Hindlimb muscle (tissue), 1 donor: ENCODE measurements at regions not wholly inside any gene's neighbourhood (a gene's known extent, or its start where the extent isn't known, plus 50 kb on each side); places are given as distances from the start of the nearest gene placed in this dataset.

Experiments
- DNase-seq: peaks from one replicate; pipeline ENCODE4 v3.0.0-alpha.2; 2013

- no peak for DNase-seq
Observed at GRCh38 chr11:82373781-82374542, 359.7 kb downstream of the FAM181B start.

DNA sequence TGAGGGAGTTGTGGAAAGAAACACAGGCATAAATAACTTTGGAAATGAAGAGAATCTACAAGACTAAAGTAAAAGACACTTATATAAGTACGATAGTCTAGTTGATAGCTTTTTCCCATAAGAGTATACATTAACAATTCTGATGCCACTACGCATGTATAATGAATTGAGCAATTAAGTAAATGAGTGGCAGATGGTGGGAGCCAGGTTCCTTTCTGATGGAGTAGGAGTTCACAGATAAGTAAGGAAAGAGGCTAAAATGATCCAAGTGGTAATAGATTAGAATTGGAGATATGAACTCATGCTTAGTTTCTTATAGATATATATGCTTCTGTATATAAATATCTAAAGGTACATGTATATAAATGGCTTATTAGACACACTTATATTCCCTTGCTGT is 368.3 kb downstream of the FAM181B start:
- DNase-seq, result no peak

DNA sequence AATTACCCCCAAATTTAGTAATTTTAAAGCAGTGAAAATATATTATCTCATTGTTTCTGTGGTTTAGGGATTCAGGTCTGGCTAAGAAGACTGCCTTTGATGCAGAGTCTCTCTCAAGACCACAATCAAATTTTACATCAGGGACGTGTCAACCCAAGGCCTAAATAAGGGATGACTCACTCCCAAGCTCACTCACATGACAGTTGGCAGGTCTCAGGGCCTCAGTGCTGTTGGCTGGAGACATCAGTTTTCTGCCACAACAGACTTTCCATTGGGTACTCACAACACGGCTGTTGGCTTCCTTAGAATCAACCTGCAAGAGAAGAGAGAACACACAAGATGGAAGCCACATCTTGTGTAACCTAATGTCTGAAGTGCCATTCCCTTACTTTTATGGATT is 377.3 kb downstream of the FAM181B start:
- DNase-seq, result no peak

- no peak for DNase-seq
Observed at GRCh38 chr11:82355313-82355823, 378.3 kb downstream of the FAM181B start.

GRCh38 chr11:82326853-82327252 is 406.8 kb downstream of the FAM181B start:
- no peak for DNase-seq

- DNase-seq, result no peak
Observed at GRCh38 chr11:82321206-82321605, 412.5 kb downstream of the FAM181B start.

DNA sequence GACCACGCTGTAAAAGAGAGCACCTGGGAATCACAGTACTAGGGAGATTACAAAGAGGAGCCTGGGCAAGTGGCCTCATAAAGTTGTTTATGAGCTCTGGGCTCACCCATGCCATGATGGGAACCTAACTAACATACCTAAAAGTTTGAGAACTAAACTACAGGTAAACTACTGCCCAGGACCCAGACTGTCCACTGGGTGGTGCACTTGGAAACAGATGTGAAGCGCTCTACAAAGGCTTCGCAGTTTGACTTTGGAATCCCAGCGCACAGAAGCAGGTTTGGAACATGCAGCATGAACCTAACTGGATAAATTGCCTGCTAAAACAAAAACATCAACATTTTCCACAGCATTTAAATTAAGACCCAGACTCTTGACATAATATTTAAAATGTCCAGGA is 418.6 kb downstream of the FAM181B start:
- DNase-seq, result no peak

DNA sequence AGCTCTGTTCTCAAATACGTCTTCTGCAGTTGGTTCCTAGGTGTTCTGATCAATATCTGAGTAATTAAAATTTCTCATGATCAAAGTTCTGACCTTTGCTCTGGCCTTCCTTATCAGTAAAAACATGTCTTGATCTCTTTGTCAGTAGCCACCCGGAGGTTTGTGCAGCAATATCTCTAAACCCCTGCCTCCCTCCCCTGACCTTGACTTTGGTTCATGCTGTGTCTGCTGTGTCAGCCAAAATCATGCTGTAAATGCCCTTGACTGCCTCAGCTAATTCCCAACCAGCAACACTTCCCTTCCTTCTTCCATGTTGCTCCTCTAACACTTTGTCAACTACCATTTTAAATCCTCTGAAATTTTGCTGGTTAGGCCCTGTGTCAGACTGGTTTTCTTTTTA is 424.7 kb downstream of the FAM181B start:
- no peak for DNase-seq

DNA sequence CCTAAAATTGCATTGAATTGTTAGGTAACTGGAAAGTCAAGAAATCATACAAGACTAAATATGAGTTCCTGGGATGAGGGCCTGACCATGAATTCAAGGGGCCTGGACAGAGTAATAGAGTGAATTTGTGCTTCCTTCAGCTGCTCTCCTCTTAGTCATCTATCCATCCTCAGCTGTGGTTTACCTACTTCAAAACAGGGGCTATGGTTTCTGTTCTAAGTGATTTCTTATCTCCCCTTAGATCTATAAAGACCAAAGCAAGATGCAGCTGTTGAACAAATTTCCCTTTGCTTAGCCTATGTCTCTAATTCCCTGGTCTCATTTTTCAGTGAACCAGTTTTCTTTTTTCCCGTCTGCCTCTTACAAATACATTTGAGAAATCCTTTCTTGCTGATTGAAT is 428.5 kb downstream of the FAM181B start:
- DNase-seq, result no peak

- no peak for DNase-seq
Observed at GRCh38 chr11:82303671-82304070, 430.0 kb downstream of the FAM181B start.

DNA sequence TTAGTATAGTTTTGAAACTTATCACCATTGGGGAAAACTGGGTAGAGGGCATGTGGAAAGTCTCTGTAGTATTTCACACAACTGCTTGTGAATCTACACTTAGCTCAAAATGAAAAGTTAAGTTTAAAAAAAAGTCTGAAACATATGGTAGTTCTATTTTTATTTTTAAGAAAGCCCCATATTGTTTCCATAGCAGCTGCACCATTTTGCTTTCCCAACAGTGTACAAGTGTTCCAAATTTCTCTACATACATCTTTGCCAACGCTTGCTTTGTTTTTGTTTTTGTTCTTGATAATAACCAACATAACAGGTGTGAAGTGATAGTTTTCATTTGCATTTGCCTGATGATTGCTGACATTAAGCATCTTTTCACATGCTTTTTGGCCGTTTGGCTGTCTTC is 445.2 kb downstream of the FAM181B start:
- DNase-seq, result no peak

DNA sequence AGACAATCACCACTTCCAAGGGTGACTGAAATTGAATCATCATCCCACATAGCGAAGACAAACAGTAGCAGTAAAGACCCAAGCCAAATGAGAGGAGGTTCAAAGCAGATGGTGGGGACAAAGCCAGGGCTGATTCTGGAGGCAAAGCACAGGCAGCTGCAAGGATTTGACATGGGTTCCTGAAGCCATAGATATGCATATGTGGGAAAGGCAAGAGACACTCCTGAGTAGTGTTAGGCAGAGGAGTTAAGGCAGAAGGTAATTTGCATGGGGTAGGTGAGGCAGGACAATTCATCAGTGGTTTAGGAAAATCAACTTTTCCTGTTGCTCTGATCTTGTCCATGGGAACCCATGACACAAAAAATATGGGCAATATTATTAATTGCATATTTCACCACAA is 462.8 kb downstream of the FAM181B start:
- no peak for DNase-seq

DNA sequence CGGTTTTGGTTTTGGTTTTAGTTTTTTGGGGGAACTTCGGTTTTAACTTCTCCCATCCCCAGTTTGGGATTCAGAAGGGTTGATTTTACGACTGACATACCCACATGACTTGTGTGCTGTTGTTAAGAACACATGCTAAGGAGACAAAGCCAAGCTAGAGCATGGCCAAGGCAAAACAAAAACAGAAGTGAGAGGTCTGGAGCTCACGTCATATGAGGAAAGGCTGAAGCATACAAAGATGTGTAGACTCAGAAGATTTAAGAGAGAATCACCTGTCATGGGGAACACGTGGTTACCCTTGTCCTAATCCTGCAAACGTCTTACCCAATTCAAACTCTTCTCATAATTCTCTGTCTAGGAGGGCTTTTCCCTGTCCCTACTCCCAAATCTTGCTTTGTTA is 465.0 kb downstream of the FAM181B start:
- no peak for DNase-seq

DNA sequence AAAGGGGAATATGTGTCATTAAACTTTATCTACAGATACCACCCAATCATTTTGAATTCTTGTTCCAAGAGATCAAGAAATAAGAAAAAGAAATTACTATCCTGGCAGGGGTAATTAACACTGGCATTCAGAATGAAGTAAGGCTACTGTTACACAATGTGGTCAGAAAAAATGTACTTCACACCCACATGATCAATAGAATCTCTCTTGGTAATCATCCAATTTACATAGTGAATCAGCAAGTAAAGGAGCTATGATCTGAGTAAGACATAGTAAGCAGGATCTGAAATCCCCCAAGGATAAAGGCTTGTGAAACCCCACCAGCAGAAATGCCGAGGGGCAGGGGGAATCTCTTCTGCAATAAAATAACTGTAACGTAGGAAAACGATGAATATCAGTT is 466.5 kb downstream of the FAM181B start:
- no peak for DNase-seq

DNA sequence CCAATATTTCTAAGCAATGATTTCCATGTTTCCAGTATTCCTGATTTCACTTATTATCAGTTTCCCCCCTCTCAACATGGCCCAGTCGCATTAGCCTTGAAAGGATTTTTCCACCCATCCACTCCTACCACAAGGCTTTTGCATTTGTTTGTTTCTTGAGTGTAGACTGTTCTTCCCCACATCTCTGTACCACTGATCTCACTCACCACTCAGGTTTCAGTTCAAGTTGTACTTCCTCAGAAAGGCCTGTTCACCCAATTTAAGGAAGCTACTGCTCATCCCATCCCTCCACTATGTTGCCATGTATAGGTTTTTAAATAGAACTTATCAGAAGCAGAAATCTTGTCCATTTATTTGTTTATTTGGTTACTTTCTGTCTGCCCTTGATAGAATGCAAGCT is 472.3 kb downstream of the FAM181B start:
- no peak for DNase-seq

GRCh38 chr11:82250047-82250446 is 483.6 kb downstream of the FAM181B start:
- DNase-seq, result no peak

GRCh38 chr11:82246926-82247325 is 486.7 kb downstream of the FAM181B start:
- no peak for DNase-seq

DNA sequence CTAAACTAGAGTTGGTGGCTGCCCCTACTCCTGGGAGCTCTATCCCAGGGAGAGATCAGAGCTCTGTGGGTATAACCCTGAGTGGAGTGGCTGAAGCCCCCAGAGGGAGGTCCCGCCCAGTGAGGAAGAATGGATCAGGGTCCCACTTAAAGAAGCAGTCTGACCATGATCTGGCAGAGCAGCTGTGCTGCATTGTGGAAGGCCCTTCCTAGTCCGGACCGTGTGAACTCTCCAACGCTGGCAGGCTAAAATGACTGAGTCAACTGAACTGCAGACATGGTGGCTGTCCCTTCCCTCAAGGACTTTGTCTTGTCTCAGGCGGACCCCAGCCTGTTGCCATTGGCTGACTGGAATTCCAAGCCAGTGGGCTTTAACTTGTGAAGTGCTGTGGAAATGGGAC is 494.2 kb downstream of the FAM181B start:
- no peak for DNase-seq

- no peak for DNase-seq
Observed at GRCh38 chr11:82234256-82234655, 499.4 kb downstream of the FAM181B start.

GRCh38 chr11:82233201-82233600 is 500.5 kb downstream of the FAM181B start:
- no peak for DNase-seq

DNA sequence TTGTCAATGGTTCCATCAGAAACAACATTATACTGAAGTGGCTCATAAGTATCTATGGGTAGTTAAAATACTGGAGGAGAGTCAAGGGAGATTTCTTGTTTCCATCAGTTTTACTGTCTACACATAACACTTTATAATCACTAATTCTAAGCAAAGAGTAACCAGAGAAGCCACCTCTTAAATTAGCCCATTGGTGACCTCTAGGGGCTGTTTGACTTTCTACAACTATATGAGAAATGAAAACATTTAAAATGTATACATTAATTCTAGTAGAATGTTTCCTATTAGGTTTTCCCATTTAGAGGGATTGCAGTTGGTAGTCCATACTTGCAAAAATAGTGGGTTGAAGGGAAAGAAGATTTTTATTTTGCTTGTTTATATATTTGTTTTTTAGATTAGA is 504.3 kb downstream of the FAM181B start:
- DNase-seq, result no peak

- no peak for DNase-seq
Observed at GRCh38 chr11:82225930-82226329, 507.7 kb downstream of the FAM181B start.

DNA sequence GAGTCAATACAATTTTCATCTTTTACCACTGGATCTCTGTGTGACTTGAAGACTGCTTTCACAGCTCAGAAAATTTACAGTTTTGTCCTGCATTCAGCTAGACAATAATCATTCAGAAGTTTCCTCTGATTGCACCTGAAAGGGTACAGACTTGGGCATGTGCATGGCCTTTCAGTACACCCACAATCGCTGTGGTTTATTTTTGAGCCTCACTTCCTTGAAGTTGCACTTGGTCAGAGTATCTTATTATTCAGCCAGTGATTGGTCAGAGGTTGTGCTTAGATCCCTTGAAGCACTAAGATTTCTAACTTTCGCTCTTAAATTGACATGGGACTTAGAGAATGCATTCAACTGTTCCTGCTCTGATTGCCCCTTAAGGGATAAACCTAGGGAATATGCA is 508.2 kb downstream of the FAM181B start:
- no peak for DNase-seq

- DNase-seq, result no peak
Observed at GRCh38 chr11:82216927-82217570, 516.6 kb downstream of the FAM181B start.
